Astrocyte (in vitro differentiated cells and primary cell): ENCODE measurements at regions not wholly inside any gene's neighbourhood (a gene's known extent, or its start where the extent isn't known, plus 50 kb on each side); places are given as distances from the start of the nearest gene placed in this dataset.

Source experiments
- DNase-seq: peaks from one replicate; pipeline ENCODE4 v3.0.0-alpha.2; 2010; ENCODE audit warnings: low read depth
- FAIRE-seq: peaks from 2 replicates; lab custom pipeline; 2011; peaks lifted over from hg19 to GRCh38; lab: Jason Lieb, UNC
- H2AFZ ChIP-seq: 2 replicates; pipeline ENCODE4 v1.6.0; 2012; ENCODE audit warnings: low read depth, low read length, inconsistent platforms
- H3K27ac ChIP-seq: 2 replicates; pipeline ENCODE4 v1.5.1; 2011; ENCODE audit warnings: low read depth, low read length, inconsistent platforms
- H3K27me3 ChIP-seq: 2 replicates; pipeline ENCODE4 v1.6.0; 2011; ENCODE audit warnings: low read length, inconsistent platforms; ENCODE audit not compliant: insufficient read depth
- H3K36me3 ChIP-seq: 2 replicates; pipeline ENCODE4 v1.5.1; 2011; ENCODE audit warnings: low read length, inconsistent platforms; ENCODE audit not compliant: insufficient read depth
- H3K4me1 ChIP-seq: 2 replicates; pipeline ENCODE4 v1.5.1; 2011; ENCODE audit warnings: low read length, inconsistent platforms; ENCODE audit not compliant: insufficient read depth
- H3K4me2 ChIP-seq: 2 replicates; pipeline ENCODE4 v1.6.0; 2012; ENCODE audit warnings: low read length, inconsistent platforms
- H3K4me3 ChIP-seq: 2 replicates; pipeline ENCODE4 v1.5.1; 2011; ENCODE audit warnings: low read depth, mild to moderate bottlenecking, low read length, inconsistent platforms; ENCODE audit not compliant: insufficient read depth
- H3K79me2 ChIP-seq: 2 replicates; pipeline ENCODE4 v1.6.0; 2012; ENCODE audit warnings: mild to moderate bottlenecking, low read length, inconsistent platforms; ENCODE audit not compliant: insufficient read depth
- H3K9ac ChIP-seq: 2 replicates; pipeline ENCODE4 v1.6.0; 2012; ENCODE audit warnings: mild to moderate bottlenecking, low read length, inconsistent platforms
- H3K9me3 ChIP-seq: 2 replicates; pipeline ENCODE4 v1.5.1; 2012; ENCODE audit warnings: low read depth, mild to moderate bottlenecking, low read length, inconsistent platforms; ENCODE audit not compliant: insufficient read depth
- H4K20me1 ChIP-seq: 2 replicates; pipeline ENCODE4 v1.6.0; 2012; ENCODE audit warnings: low read length, inconsistent platforms; ENCODE audit not compliant: insufficient read depth
- H3K27ac Mint-ChIP-seq: one replicate; pipeline ENCODE4 v1.8.0; 2021; ENCODE audit warnings: mild to moderate bottlenecking, mixed read lengths; ENCODE audit not compliant: unreplicated experiment
- H3K27me3 Mint-ChIP-seq: one replicate; pipeline ENCODE4 v1.8.0; 2021; ENCODE audit warnings: low read depth, mixed read lengths; ENCODE audit not compliant: unreplicated experiment
- H3K36me3 Mint-ChIP-seq: one replicate; pipeline ENCODE4 v1.8.0; 2021; ENCODE audit warnings: low read depth, mixed read lengths; ENCODE audit not compliant: unreplicated experiment
- H3K4me1 Mint-ChIP-seq: one replicate; pipeline ENCODE4 v1.8.0; 2021; ENCODE audit warnings: low read depth, mixed read lengths; ENCODE audit not compliant: unreplicated experiment
- H3K4me3 Mint-ChIP-seq: one replicate; pipeline ENCODE4 v1.8.0; 2021; ENCODE audit warnings: mild to moderate bottlenecking, moderate library complexity, mixed read lengths; ENCODE audit not compliant: unreplicated experiment
- H3K9me3 Mint-ChIP-seq: one replicate; pipeline ENCODE4 v1.8.0; 2021; ENCODE audit warnings: mild to moderate bottlenecking, mixed read lengths; ENCODE audit not compliant: unreplicated experiment
- EZH2 ChIP-seq: IDR thresholded peaks from 2 replicates; pipeline ENCODE4 v1.6.1; 2012; ENCODE audit warnings: mild to moderate bottlenecking, low read length, inconsistent platforms; ENCODE audit not compliant: insufficient read depth
- TF ChIP-seq, protein P1 (sequence below): IDR thresholded peaks from 2 replicates; pipeline ENCODE4 v1.5.1; 2011; ENCODE audit warnings: low read depth, mild to moderate bottlenecking, inconsistent platforms, low read length, moderate library complexity; ENCODE audit not compliant: insufficient read depth

DNA sequence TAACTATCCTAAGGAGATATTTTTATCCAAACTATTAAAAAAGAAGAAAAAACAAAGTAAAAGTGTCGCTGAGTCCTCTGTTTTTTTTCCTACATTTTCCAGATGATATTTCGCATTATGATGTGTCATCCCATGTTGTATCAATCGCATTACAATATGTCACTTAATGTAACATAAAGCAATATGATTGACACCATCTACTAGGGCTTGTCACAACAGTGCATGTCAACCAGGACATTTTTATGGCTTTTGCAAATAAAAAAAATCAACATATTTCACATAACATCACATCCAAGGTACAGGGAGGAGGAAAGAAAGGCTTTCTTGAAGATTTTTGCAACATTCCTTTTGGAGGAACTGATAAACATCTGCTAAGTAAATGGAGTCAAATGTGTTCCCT is 308.9 kb downstream of the ETAA1 start:
- Histone ChIP-seq H4K20me1 (no peaks in the 10 kb centered on the region), H3K9me3 (no peaks in the 10 kb centered on the region), H3K27ac (no peak overlapping the region), H3K4me1 (no peaks in the 10 kb centered on the region), H3K27me3 (no peaks in the 10 kb centered on the region), H3K79me2 (no peaks in the 10 kb centered on the region), H3K4me2 (no peak overlapping the region), H3K4me3 (no peak overlapping the region), H3K36me3 (no peaks in the 10 kb centered on the region), H3K9ac (no peak overlapping the region), H2AFZ (no peak overlapping the region)
- Mint-ChIP-seq H3K27me3 (peaks cover 4% of the 10 kb centered on the region), H3K4me1 (no peaks in the 10 kb centered on the region), H3K4me3 (no peak overlapping the region), H3K36me3 (no peaks in the 10 kb centered on the region), H3K27ac (no peak overlapping the region), H3K9me3 (no peaks in the 10 kb centered on the region)
- no peak for FAIRE-seq
- TF ChIP-seq, protein P1, sequence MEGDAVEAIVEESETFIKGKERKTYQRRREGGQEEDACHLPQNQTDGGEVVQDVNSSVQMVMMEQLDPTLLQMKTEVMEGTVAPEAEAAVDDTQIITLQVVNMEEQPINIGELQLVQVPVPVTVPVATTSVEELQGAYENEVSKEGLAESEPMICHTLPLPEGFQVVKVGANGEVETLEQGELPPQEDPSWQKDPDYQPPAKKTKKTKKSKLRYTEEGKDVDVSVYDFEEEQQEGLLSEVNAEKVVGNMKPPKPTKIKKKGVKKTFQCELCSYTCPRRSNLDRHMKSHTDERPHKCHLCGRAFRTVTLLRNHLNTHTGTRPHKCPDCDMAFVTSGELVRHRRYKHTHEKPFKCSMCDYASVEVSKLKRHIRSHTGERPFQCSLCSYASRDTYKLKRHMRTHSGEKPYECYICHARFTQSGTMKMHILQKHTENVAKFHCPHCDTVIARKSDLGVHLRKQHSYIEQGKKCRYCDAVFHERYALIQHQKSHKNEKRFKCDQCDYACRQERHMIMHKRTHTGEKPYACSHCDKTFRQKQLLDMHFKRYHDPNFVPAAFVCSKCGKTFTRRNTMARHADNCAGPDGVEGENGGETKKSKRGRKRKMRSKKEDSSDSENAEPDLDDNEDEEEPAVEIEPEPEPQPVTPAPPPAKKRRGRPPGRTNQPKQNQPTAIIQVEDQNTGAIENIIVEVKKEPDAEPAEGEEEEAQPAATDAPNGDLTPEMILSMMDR, result no peak
- no peak for TF ChIP-seq EZH2
- DNase-seq, result no peak

GRCh38 chr2:67707896-67708295 is 310.8 kb downstream of the ETAA1 start:
- Histone ChIP-seq H3K27ac (no peak overlapping the region), H3K9me3 (no peaks in the 10 kb centered on the region), H3K27me3 (no peaks in the 10 kb centered on the region), H3K36me3 (no peaks in the 10 kb centered on the region), H4K20me1 (no peaks in the 10 kb centered on the region), H3K9ac (no peak overlapping the region), H3K4me2 (no peak overlapping the region), H3K4me3 (no peak overlapping the region), H3K79me2 (no peaks in the 10 kb centered on the region), H2AFZ (no peak overlapping the region), H3K4me1 (no peaks in the 10 kb centered on the region)
- FAIRE-seq (no peak), DNase-seq (no peak)
- no peak overlapping the region for H3K4me3 Mint-ChIP-seq
- TF ChIP-seq, protein P1, result no peak
- no peak for TF ChIP-seq EZH2
- no peaks in the 10 kb centered on the region for H3K27me3 Mint-ChIP-seq
- H3K4me1 Mint-ChIP-seq, result no peaks in the 10 kb centered on the region
- no peaks in the 10 kb centered on the region for H3K36me3 Mint-ChIP-seq
- H3K9me3 Mint-ChIP-seq, result no peaks in the 10 kb centered on the region
- no peak overlapping the region for H3K27ac Mint-ChIP-seq

GRCh38 chr2:67709835-67710234 is 312.7 kb downstream of the ETAA1 start:
- no peak for DNase-seq
- Histone ChIP-seq H3K27ac (no peak overlapping the region), H2AFZ (no peak overlapping the region), H3K9me3 (no peaks in the 10 kb centered on the region), H3K4me2 (no peak overlapping the region), H3K79me2 (no peaks in the 10 kb centered on the region), H3K27me3 (no peaks in the 10 kb centered on the region), H4K20me1 (no peaks in the 10 kb centered on the region), H3K36me3 (no peaks in the 10 kb centered on the region), H3K9ac (no peak overlapping the region), H3K4me1 (no peaks in the 10 kb centered on the region), H3K4me3 (no peak overlapping the region)
- Mint-ChIP-seq H3K4me1 (no peaks in the 10 kb centered on the region), H3K27me3 (no peaks in the 10 kb centered on the region), H3K9me3 (no peaks in the 10 kb centered on the region), H3K4me3 (no peak overlapping the region), H3K27ac (no peak overlapping the region), H3K36me3 (no peaks in the 10 kb centered on the region)
- no peak for FAIRE-seq
- no peak for TF ChIP-seq EZH2
- TF ChIP-seq, protein P1, result no peak
